Fibroblast of villous mesenchyme (primary cell): ENCODE measurements at regions not wholly inside any gene's neighbourhood (a gene's known extent, or its start where the extent isn't known, plus 50 kb on each side); places are given as distances from the start of the nearest gene placed in this dataset.
A peak's percentile ranks its signal among the peaks of the same experiment; 100 is the strongest.

Experiments used
- DNase-seq: peaks from one replicate; pipeline ENCODE4 v3.0.0-alpha.2; 2010; ENCODE audit warnings: low read depth
- H3K4me3 ChIP-seq: 2 replicates; pipeline ENCODE4 v1.5.1; 2011; ENCODE audit warnings: low read depth, mild to moderate bottlenecking, low read length
- TF ChIP-seq, protein P1 (sequence below): IDR thresholded peaks from 2 replicates; pipeline ENCODE4 v1.5.1; 2012; ENCODE audit warnings: low read depth, mild to moderate bottlenecking, low read length; ENCODE audit not compliant: insufficient read depth

DNA sequence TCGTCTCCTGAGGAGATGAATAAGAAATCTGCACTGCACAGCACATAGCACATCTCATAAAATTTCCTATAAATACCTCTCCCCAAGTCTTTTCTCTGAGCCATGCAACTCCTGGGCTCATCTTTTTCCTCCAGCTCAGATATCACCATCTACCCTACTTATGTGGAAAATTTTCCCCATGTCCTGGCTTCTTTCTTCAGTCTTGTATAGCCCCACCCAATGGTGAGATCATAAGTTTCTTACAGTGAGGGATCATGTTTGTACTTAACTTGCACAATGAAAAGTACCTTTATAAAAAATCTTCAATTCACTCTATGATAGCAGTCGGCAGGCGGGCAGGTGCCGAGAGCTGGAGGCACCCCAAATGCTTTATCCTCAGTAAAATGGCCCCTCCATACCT, 198.6 kb upstream of the S100G start:
- no peak overlapping the region for H3K4me3 ChIP-seq
- DNase-seq, result peak; percentile 37
- TF ChIP-seq, protein P1, sequence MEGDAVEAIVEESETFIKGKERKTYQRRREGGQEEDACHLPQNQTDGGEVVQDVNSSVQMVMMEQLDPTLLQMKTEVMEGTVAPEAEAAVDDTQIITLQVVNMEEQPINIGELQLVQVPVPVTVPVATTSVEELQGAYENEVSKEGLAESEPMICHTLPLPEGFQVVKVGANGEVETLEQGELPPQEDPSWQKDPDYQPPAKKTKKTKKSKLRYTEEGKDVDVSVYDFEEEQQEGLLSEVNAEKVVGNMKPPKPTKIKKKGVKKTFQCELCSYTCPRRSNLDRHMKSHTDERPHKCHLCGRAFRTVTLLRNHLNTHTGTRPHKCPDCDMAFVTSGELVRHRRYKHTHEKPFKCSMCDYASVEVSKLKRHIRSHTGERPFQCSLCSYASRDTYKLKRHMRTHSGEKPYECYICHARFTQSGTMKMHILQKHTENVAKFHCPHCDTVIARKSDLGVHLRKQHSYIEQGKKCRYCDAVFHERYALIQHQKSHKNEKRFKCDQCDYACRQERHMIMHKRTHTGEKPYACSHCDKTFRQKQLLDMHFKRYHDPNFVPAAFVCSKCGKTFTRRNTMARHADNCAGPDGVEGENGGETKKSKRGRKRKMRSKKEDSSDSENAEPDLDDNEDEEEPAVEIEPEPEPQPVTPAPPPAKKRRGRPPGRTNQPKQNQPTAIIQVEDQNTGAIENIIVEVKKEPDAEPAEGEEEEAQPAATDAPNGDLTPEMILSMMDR, result no peak

DNA sequence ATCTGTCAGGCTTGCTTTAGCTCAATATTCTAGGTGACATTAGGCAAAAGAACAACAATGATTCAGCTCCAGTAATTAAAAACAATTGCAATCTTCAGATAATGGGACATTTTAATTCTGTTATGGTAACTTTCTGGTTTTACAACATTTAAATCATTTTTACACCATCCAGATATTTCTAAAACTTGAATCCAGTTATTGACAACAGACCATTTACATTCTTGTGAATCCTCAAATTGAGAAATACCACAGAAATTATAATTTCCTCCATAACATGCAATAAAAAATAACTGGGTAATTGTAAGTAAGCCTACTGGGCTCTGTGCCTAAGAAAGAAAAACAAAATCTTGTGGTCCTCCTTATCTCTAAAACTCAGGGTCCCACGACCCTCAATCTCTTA, 195.0 kb upstream of the S100G start:
- no peak overlapping the region for H3K4me3 ChIP-seq
- peak; percentile 45 for DNase-seq
- TF ChIP-seq, protein P1, result no peak

- no peak for DNase-seq
- TF ChIP-seq, protein P1, result no peak
- H3K4me3 ChIP-seq, result no peak overlapping the region
Observed at GRCh38 chrX:16457239-16457638, 192.7 kb upstream of the S100G start.

DNA sequence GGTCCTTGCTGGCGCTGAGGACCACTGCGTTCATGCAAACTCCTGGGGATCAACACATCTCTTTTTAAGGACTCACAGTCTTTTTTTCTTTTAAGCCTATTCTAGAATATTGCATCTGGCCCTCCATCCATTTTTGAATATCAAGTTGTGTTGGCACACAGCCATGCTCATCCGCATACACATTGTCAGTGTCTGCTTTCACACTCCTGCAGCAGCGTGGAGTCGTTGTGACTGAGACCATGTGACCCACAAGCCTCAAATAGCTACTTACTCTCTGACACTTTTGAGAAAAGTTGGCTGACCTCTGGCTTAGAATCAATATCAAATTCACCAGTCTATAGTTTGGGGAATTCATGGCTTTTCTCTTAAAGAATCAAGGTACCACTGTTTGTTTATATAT, 191.8 kb upstream of the S100G start:
- no peak for DNase-seq
- H3K4me3 ChIP-seq, result no peak overlapping the region
- TF ChIP-seq, protein P1, result no peak

DNA sequence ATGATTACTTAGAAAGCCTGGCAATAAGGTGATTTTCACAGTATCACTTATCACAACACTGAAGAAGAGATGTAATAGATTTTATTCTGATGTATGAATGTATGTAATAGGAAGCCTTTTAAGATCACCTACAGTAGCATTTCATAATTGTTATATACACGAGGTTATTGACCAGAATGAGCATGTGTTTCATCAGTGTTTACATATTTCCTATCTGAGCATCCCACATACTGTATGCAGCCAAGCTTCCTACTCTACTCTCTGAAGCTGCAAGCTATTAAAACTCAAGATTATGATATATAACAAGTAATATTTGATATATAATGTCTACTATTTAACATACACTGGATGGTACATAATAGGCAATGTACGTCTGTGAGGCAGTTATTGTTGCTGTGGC, 190.9 kb upstream of the S100G start:
- TF ChIP-seq, protein P1, result no peak
- no peak overlapping the region for H3K4me3 ChIP-seq
- peak; percentile 22 for DNase-seq

- DNase-seq, result no peak
- TF ChIP-seq, protein P1, result no peak
Observed at GRCh38 chrX:16461968-16462367, 188.0 kb upstream of the S100G start.

GRCh38 chrX:16462912-16463311, 187.0 kb upstream of the S100G start:
- H3K4me3 ChIP-seq, result no peak overlapping the region
- TF ChIP-seq, protein P1, result no peak
- peak; percentile 84 for DNase-seq

More at GRCh38 chrX:16461968-16462367, 188.0 kb upstream of the S100G start:
- H3K4me3 ChIP-seq, result no peak overlapping the region
